GM12865 (cell line): ENCODE measurements at regions not wholly inside any gene's neighbourhood (a gene's known extent, or its start where the extent isn't known, plus 50 kb on each side); places are given as distances from the start of the nearest gene placed in this dataset.

Source experiments
- DNase-seq: peaks from one replicate; pipeline ENCODE4 v3.0.0; 2010; ENCODE audit warnings: low read depth
- H3K4me3 ChIP-seq: 2 replicates; pipeline ENCODE4 v1.5.1; 2011; ENCODE audit warnings: mild to moderate bottlenecking, low read depth, low read length, control low read depth
- TF ChIP-seq, protein P1 (sequence below): IDR thresholded peaks from 2 replicates; pipeline ENCODE4 v1.5.1; 2011; ENCODE audit warnings: low read length, control low read depth, low read depth, inconsistent platforms; ENCODE audit not compliant: insufficient read depth; ENCODE audit errors: missing control alignments

DNA sequence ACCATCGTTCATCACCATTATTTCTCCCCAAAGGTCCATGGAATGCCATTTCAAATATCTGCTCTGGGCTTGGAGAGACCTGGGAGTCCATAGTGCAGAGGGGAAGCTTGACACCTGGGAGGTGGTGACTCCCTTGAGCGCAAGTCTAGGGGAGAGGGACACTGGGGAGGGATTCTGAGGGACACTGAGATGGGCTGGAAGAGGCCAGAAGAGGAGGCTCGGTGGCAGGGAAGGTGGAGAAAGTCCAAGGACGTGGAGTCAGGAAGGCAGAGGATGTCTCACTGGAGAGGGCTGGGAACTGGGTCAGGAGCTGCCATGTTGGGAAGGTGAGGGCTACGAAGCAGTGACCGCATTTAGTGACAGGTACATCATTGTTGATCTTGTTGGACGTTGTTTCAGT is 160.3 kb upstream of the MVB12B start:
- TF ChIP-seq, protein P1, sequence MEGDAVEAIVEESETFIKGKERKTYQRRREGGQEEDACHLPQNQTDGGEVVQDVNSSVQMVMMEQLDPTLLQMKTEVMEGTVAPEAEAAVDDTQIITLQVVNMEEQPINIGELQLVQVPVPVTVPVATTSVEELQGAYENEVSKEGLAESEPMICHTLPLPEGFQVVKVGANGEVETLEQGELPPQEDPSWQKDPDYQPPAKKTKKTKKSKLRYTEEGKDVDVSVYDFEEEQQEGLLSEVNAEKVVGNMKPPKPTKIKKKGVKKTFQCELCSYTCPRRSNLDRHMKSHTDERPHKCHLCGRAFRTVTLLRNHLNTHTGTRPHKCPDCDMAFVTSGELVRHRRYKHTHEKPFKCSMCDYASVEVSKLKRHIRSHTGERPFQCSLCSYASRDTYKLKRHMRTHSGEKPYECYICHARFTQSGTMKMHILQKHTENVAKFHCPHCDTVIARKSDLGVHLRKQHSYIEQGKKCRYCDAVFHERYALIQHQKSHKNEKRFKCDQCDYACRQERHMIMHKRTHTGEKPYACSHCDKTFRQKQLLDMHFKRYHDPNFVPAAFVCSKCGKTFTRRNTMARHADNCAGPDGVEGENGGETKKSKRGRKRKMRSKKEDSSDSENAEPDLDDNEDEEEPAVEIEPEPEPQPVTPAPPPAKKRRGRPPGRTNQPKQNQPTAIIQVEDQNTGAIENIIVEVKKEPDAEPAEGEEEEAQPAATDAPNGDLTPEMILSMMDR = no peak
- DNase-seq = no peak
- H3K4me3 ChIP-seq = no peak overlapping the region

DNA sequence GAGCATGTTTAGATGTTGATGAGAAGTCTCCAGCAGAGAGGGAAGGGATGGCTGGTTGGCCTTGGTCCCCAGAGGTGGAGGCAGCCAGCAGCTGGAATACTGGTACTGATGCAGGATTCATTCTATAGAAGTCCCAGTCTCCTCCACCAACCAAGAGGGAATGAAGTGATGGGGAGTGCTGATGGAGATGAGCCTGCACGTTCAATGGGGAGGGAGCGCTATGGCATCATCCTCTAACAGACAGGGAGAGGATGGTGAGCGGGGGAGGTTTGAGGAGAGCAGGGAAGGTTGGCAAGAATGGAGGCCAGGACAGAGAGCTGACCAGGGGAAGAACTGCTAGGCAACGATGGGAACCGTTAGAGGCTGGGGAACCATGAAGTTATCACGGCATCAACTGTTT is 159.8 kb upstream of the MVB12B start:
- TF ChIP-seq, protein P1 = no peak
- DNase-seq = no peak
- H3K4me3 ChIP-seq = no peak overlapping the region

DNA sequence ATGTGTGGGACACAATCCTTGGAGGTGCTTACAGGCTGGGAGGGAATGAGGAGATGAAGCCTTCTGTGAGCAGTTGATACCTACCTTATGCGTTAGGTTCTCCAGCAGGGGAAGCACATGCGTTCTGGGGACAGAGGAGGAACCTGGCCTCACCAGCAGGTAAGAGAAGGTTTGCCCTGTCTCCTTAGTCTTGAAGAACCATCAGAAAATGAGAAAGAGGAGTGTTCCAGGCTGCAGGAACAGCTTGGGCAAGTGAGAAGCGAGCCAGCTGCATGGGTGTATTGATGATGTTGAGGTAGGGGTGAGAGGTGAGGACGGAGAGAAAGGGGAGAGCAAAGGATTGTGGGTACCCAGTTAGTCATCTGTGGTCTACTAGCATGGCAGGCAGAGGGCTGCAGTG is 156.9 kb upstream of the MVB12B start:
- no peak overlapping the region for H3K4me3 ChIP-seq
- TF ChIP-seq, protein P1 = no peak
- DNase-seq = no peak

DNA sequence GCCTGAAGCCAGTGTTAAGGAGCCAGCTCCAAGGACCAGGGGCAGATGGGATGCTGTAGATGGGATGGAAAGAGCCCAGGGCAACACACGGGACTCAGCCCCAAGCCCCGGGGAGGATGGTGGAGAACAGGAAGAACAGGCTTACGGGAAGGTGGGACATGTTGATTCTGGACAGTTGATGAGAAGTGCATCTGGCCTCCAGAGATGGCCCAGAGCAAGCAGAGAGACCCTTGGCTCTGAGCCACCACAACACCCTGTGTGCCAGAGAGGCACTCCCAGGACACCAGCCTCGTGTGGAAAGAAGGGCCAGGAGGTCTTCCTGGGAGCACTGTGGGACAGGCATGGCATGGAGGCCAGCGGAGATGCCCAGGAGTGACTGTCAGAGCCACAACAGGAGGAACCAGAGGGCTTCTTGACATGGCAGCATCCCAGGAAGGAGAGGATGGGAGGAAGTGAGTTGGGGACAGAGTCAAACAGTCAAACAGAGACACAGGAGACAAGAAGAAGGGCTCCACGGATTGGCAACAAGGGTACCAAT is 156.3 kb upstream of the MVB12B start:
- DNase-seq = no peak
- TF ChIP-seq, protein P1 = no peak
- no peak overlapping the region for H3K4me3 ChIP-seq

DNA sequence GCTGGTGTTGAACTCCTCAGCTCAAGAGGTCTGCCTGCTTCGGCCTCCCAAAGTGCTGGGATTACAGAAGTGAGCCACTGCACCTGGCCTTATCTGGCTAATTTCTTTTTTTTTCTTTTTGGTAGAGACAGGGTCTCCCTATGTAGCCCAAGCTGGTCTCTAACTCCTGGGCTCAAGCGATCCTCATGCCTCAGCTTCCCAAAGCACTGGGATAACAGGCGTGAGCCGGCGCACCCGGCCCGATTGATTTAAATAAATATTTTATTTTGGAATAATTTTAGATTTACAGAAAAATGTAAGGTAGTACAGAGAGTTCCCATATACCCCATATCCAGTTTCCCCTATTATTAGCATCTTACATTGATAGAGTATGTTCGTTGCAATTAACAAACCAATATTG is 155.0 kb upstream of the MVB12B start:
- H3K4me3 ChIP-seq = no peak overlapping the region
- no peak for DNase-seq
- TF ChIP-seq, protein P1 = no peak

DNA sequence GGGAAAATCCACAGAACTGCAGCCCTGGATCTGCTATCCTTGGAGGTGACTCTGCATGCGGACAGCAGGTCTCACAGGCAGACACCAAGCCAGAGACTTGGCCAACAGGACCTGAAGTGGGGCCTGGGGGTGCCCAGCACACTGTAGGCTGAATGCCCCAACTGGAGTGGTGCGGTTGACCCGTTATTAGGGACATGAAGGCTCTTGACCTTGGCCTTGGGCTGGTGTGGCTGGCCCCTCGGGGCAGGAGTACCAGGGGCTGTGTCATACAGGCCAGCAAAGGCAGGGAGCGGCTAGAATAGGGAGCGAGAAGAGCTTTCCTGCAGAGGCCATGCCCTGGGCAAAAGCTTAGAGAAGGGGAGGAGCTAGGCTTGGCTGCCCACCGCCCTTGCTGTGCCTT is 153.2 kb upstream of the MVB12B start:
- TF ChIP-seq, protein P1 = no peak
- no peak for DNase-seq
- no peak overlapping the region for H3K4me3 ChIP-seq

DNA sequence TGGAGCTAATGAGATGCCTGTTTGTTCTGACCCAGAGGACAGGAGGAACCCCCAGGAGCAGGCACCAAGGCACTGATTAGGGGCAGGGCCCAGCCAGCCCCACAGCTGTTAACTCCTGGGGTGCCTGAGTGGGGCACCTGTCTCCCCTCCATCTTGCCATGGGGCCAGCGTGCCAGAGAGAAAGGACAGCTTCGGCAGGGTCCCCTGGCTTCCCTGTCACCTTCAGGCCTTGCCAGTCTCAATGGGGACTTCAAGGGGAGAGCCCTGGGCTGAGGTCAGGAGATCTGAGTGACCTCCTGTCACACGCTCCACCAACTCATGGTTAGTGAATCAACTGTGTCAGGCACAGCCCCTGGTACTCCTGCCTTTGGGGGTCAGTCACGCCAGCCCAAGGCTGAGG is 152.7 kb upstream of the MVB12B start:
- TF ChIP-seq, protein P1 = no peak
- no peak for DNase-seq
- no peak overlapping the region for H3K4me3 ChIP-seq
